NCI-H748 treated with DMSO at 0.1 percent for 48 hours (cell line): ENCODE measurements at regions not wholly inside any gene's neighbourhood (a gene's known extent, or its start where the extent isn't known, plus 50 kb on each side); places are given as distances from the start of the nearest gene placed in this dataset.
A peak's percentile ranks its signal among the peaks of the same experiment; 100 is the strongest.

Experiments
- DNase-seq: peaks from one replicate; lab custom pipeline; 2025; lab: John Stamatoyannopoulos, UW

- DNase-seq: peak; percentile 48
These were observed 205.1 kb upstream of the FSCB start for GRCh38 chr14:44712024-44712815.

DNA sequence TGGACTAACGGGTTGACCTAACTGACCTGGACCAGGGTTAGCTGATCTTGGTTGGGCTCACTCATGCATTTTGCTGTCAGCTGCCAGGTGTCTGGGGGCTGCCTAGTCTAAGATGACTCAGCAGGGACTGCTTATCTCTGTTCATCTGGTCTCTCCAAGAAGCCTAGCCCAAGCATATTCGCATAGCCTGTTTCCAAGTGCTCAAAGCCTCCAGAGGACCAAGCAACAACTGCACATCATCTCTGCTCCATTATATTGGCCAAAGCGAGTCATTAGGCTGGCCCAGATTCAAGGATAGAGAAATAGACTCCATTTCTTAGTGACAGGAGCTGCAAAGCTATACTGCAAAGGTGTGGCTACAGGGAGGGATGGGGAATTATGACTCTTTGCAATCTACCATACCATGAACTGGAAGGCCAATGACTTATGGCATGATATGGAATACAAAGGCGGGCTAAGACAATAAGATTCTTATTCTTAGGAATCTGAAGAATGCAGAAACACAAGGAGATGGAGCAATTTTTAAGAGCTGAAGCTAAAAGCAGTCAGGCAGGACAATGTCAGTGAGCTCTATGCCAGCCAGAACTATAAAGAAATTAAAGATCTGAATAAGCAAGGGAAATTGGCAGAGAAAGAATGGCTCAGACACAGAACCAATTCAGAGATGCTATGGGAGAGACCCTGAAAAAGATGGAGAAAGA lies 194.6 kb upstream of the FSCB start:
- no peak for DNase-seq

GRCh38 chr14:44700694-44701093 lies 193.6 kb upstream of the FSCB start:
- peak; percentile 41 for DNase-seq

DNA sequence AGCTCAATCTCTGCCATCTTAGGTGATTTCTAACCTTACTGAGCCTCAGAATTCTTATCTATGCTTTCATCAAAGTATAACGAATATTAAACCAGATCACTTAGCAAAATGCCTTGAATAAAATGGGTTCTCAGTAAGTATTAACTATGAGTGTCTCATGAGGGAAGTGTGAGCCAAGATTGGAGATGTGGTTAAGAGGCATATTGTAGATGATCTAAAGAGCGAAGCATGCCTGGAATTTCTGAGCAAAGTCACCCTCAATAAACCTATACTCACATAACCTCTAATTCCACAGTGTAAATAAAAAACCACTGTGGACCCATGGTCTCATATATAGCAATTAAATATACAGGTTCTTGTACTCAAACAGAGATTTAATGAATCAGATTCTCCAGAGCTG lies 193.1 kb upstream of the FSCB start:
- DNase-seq: no peak

DNA sequence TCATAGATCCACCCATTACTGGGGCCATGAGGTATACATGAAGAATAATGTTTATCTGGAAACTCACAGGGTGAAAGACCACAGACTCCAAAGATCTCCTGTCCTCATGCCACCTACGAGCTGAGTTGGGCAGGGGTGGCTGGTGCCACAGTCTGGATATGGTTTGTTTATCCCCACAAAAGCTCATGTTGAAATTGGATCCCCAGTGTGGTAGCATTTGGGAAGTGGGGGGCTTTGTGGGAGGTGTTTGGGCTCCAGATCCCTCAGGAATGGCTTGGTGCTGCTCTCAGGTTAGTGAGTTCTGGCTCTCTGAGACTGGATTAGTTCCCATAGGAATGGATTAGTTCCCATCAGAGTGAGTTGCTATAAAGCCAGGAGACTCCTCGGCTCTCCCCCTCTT lies 192.3 kb upstream of the FSCB start:
- DNase-seq: no peak

- DNase-seq: no peak
These were observed 162.4 kb upstream of the FSCB start for GRCh38 chr14:44669496-44669895.

GRCh38 chr14:44663136-44663535 lies 156.1 kb upstream of the FSCB start:
- no peak for DNase-seq

DNA sequence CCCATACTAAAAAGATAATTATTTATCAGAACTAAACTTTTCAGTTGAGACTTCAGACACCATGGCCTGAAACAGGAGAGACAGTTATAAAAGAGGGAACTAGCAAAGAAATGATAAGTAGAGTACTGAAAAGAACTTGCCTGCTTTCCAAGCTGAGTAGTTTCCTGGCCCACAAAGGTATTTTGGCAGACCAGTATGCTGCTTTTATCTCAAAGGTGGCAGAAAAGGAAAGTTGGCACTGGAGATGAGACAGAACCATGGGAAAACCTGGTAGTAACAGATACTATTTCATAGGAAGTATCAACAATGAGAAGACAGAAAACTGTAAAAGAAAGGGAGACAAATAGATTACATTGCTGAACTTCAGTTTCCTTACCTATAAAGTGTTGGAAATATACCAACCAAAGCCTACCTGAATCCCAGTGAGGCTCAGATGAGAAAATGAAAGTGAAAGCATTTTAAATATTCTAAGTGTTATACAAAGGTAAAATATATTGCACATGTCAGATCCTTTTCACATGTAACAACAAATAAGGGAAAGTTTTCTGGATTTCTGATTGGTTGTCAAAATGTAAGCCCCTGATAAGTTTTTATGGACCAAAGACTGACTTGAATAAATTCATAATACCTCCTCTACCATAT lies 155.3 kb upstream of the FSCB start:
- DNase-seq: no peak

DNA sequence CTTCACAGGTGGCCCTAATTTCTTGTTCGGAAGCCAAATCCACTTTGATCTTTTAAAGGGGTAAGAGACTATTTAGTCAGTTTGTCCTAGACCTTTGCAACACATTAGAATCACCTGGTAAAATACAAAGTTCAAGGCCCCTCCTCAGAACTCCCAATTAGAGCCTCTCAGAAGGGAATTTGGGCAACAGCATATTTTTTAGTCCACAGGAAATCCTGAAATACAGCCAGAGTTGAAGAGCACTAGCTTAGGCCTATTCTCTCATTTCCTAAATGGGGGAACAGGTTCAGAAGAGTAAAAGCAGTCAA lies 151.3 kb upstream of the FSCB start:
- no peak for DNase-seq

DNA sequence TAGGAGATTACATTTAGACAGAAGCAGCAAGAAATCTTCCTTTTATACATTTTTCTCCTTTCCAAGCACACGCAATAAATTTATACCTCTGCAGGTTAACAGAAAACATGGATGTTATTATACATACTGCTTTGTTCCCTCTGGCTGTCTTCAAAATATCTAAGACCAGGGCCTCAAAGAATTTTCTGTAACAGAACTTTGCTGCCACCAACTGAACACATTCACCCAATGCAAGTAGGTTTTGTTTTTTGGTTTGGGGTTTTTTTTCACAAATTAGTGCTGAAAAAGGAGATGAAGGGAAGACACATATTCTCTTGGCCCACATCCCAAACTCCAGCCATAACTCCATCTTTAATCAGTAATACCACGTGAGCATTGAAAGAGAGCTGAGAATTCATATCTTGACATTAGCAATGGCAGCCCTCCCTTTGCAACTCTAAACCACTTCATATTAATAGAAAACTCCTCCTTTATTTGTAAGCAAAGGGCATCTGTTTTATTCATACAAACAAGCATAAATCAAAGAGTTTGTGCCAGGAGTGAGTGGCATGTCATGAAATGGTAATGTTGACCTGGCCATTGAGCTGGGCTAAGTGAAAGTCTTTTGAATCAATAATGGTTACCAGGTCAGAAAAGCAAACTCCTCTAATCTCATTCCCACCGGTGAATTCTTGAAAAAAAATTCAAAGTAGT lies 150.8 kb upstream of the FSCB start:
- DNase-seq: peak; percentile 83

- DNase-seq: no peak
These were observed 150.1 kb upstream of the FSCB start for GRCh38 chr14:44657203-44657602.

- DNase-seq: no peak
These were observed 147.5 kb upstream of the FSCB start for GRCh38 chr14:44654591-44654990.

GRCh38 chr14:44653641-44654040 lies 146.6 kb upstream of the FSCB start:
- no peak for DNase-seq

DNA sequence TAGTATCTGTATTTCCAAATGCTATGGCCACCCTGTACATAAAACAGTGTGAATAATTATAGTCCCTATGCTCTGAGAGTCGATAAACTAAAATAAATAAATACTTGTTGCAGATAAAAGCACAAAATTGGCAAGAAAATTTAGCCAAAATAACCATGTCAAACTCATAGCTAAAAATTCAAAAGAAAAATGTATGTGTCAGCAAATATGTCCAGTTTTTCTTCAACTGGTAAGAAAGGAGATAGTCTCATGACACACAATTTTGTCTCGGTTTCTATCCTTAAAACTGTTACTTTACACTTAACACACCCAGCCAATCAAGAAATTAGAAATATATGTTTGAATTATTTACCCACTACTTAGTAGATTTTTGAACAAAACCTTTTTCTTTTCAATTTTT lies 145.6 kb upstream of the FSCB start:
- DNase-seq: no peak

- no peak for DNase-seq
These were observed 142.0 kb upstream of the FSCB start for GRCh38 chr14:44649061-44649460.

DNA sequence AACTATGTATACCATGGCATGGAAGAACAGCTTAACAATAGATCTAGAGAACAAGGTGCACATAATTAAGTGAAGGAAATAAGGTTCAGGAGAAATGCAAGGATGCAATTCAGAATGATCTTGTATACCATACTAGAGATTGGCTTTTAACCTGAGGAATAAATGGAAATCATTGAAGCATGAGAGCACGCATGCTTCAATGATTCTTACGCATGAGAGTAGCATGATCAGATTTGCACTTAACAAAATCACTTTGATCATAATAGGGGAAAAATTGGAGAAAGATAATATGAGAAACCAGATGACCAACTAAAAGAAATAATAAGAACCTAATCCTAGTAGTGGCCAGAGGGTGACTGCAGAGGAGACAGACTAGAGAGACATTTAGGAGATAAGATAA lies 133.3 kb upstream of the FSCB start:
- no peak for DNase-seq

DNA sequence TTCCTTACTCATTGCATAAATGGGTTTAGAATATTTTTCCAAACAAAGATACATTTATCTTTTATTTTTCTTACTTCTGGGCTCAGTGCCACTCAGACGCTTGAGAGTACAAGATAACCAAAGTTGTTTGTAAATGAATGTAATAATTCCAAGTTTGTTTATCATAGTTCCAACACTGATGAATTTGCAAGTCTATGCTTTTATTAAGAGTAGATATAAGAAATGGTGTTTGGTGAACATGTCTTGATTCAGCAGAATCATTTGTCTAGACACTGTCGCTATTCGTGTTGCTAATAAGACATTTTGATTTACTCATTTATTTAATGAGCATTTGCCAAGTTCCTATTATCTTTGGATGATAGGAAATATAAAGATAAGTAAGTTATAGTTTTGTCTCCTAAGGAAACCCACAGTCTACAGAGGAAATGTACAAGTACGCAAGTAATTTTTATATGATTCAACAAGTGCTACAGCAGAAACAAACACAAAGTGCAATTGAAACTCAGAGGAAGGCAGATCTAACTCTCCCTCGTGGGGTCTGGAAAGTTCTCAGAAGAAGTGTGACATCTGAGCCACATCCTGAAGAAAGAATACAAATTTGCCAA lies 132.8 kb upstream of the FSCB start:
- no peak for DNase-seq

DNA sequence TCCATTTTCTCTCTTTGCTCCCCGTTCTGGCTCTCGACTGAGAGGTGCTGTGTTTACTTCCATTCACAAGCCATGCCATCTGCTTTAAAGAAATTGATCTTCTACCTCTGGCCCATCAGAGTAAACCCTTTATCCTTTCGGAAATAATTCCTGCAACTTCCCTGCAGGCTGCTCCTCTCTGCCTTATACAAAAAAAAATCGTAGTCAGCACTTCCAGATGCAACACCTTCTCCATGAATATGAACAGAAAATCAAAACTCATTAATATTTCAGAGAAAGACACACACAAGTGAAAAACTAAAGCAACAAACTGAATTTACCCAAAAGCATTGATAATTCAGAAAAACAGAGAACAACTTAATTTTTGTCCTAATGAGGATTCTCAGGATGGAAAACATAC lies 127.6 kb upstream of the FSCB start:
- DNase-seq: no peak

DNA sequence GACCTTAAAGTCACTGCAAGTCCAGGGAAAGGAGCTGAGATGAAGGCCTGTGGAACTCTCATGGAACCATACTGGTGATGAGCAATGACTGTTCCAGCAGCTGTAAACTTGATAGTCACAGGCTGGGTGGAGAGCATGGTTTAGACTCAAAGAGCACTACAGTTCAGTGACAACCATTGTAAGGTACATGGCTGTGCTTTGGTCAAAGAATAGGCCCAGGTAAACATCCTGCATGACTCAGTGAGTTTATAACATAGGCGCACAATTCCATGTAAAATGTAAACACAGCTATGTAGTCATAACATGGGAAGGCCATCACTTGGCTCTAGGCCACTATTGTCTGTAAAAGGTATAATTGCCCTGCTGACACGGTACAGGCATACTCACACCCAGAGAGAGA lies 119.3 kb upstream of the FSCB start:
- no peak for DNase-seq

- no peak for DNase-seq
These were observed 118.0 kb upstream of the FSCB start for GRCh38 chr14:44625098-44625497.

DNA sequence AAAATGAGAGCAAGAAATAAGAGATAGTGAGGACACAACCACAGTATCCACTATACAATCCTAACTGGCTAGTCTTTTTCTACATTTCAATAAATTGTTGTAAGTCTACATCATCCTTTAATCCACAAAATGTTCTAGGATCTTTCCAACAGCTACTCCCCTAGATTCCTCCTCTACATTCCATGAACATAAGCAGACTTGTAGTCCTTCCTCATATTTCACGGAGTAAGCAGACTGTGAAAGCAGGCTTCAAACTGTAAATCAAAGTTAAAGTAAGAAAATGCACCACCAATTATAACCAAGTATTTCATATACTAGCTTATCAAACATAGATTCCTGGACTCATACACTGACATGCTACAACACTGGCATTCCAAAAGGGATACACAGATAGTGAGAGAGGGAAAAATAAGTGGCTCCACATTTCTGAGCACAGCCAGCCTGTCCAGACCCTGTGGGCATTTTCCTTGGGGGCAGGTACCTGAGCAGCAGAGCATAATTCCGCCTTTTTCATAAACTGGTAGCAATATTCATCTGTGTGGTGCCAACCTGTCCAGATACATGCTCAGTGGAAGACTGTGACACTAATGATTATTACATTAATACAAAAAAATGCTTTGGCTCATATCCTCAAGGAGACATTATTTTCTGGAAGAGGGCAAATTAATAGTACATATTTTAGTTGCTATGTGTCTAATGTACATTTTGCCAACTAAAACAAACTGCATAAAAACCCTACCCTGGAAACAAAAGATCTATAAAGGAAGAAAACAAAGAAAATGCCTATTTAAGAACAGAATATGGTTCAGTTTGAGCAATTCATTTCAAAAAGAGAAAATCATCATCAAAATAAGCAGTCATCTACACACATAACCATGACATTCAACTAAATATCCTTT lies 113.3 kb upstream of the FSCB start:
- DNase-seq: no peak
